Ishikawa (cell line): ENCODE measurements at regions not wholly inside any gene's neighbourhood (a gene's known extent, or its start where the extent isn't known, plus 50 kb on each side); places are given as distances from the start of the nearest gene placed in this dataset.

Experiments
- EP300 ChIP-seq: IDR thresholded peaks from 2 replicates; pipeline ENCODE4 v1.6.1; 2012; ENCODE audit warnings: borderline replicate concordance
- FOXM1 ChIP-seq: IDR thresholded peaks from 2 replicates; pipeline ENCODE4 v1.6.1; 2012; ENCODE audit warnings: low read depth, borderline replicate concordance
- NFIC ChIP-seq: IDR thresholded peaks from 2 replicates; pipeline ENCODE4 v1.6.1; 2012
- TCF12 ChIP-seq: IDR thresholded peaks from 2 replicates; pipeline ENCODE4 v1.6.1; 2012; ENCODE audit warnings: low read depth
- TF ChIP-seq, protein P1 (sequence below): IDR thresholded peaks from 2 replicates; pipeline ENCODE4 v1.6.1; 2012
- TF ChIP-seq, protein P2 (sequence below): IDR thresholded peaks from 2 replicates; pipeline ENCODE4 v1.6.1; 2012

DNA sequence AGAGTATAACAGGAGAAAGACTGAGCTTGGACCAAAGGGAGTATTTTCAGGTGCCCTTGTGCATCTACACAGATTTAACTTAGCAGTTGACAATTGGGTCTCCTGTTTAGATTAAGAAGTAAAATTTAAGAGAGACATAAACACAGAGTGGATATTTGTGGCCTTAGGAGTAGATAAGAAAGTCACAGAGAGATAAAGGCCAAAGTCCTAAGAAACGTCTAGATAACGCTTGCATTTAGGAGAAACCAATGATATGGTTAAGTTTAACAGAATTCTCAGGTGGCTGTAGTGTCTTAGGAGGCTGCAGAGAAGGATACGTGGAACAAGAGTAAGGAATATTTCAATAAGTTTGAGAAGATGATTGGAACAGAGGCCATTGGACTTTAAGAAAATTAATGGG is 155.0 kb upstream of the DAB2 start:
- no peak for TF ChIP-seq FOXM1
- no peak for TF ChIP-seq NFIC
- TF ChIP-seq EP300: no peak
- TF ChIP-seq, protein P1, sequence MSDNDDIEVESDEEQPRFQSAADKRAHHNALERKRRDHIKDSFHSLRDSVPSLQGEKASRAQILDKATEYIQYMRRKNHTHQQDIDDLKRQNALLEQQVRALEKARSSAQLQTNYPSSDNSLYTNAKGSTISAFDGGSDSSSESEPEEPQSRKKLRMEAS: no peak
- no peak for TF ChIP-seq TCF12
- TF ChIP-seq, protein P2, sequence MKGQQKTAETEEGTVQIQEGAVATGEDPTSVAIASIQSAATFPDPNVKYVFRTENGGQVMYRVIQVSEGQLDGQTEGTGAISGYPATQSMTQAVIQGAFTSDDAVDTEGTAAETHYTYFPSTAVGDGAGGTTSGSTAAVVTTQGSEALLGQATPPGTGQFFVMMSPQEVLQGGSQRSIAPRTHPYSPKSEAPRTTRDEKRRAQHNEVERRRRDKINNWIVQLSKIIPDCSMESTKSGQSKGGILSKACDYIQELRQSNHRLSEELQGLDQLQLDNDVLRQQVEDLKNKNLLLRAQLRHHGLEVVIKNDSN: no peak
